C4-2B (cell line): ENCODE measurements at regions not wholly inside any gene's neighbourhood (a gene's known extent, or its start where the extent isn't known, plus 50 kb on each side); places are given as distances from the start of the nearest gene placed in this dataset.

Experiments
- CTCF ChIP-seq: fragments of 450-650 bp; conservative IDR thresholded peaks from 2 replicates; pipeline ENCODE4 v1.5.1; 2017; ENCODE audit warnings: mild to moderate bottlenecking
- ZFX ChIP-seq: fragments of 450-650 bp; IDR thresholded peaks from 2 replicates; pipeline ENCODE4 v1.6.1; 2017

- no peak for TF ChIP-seq CTCF
- TF ChIP-seq ZFX: no peak
Observed at GRCh38 chr12:89829434-89829975, 120.9 kb upstream of the ATP2B1 start.
